B cell (primary cell): ENCODE measurements at regions not wholly inside any gene's neighbourhood (a gene's known extent, or its start where the extent isn't known, plus 50 kb on each side); places are given as distances from the start of the nearest gene placed in this dataset.

Experiments used
- ATAC-seq: fragments of 200-7000 bp; cut with Tn5 transposase; one replicate; pipeline ENCODE4 v1.10.0; 2021; ENCODE audit warnings: low read depth, mild to moderate bottlenecking, moderate number of reproducible peaks, moderate library complexity
- CTCF ChIA-PET: fragments of 350-600 bp; sonication (Branson Sonifier 250); formaldehyde crosslinking; loops from one replicate; lab custom pipeline; 2021; ENCODE audit warnings: antibody characterized with exemption, inconsistent platforms; lab: Charles Lee
- POLR2A ChIA-PET: fragments of 350-600 bp; sonication (Branson Sonifier 250); formaldehyde crosslinking; loops from one replicate; lab custom pipeline; 2021; ENCODE audit warnings: antibody characterized with exemption; lab: Charles Lee
- DNase-seq: peaks from one replicate; pipeline ENCODE4 v3.0.0; 2013
- H2AFZ ChIP-seq: 2 replicates; pipeline ENCODE4 v1.6.1; 2012; ENCODE audit warnings: mild to moderate bottlenecking, low read depth, low read length; ENCODE audit not compliant: insufficient read depth, poor library complexity, severe bottlenecking
- H3K27ac ChIP-seq, 2 donors: 1 replicate in 1 of 2; 2 replicates in 1 of 2; pipeline ENCODE4 v1.5.1; 2012 to 2013; ENCODE audit warnings: low read length in 2 of 2, mild to moderate bottlenecking in 2 of 2, moderate library complexity in 1 of 2
- H3K27me3 ChIP-seq, 4 experiments: fragments of 200-600 bp in 1 of 4; sonication (generic) in 1 of 4; replicated peaks in 1 of 4; 1 replicate in 2 of 4; 2 replicates in 2 of 4; pipeline versions ENCODE4 v1.6.1 to v1.7.0; 2013 to 2016; ENCODE audit warnings: low read length in 3 of 4, mild to moderate bottlenecking in 2 of 4, mixed read lengths in 1 of 4, moderate library complexity in 1 of 4; ENCODE audit not compliant: insufficient read depth in 4 of 4, control insufficient read depth in 3 of 4; ENCODE audit errors: control extremely low read depth in 1 of 4
- H3K36me3 ChIP-seq, 2 experiments: replicated peaks in 1 of 2; 1 replicate in 1 of 2; 2 replicates in 1 of 2; pipeline versions ENCODE4 v1.6.1 to v1.7.1; 2013; ENCODE audit warnings: low read length in 1 of 2; ENCODE audit not compliant: insufficient read depth in 2 of 2, control insufficient read depth in 1 of 2; ENCODE audit errors: control extremely low read depth in 1 of 2, extremely low read depth in 1 of 2
- H3K4me1 ChIP-seq, 2 donors: fragments of 200-600 bp in 1 of 2; sonication (generic) in 1 of 2; 1 replicate in 1 of 2; 2 replicates in 1 of 2; pipeline versions ENCODE4 v1.5.1 to v1.6.1; 2013 to 2017; ENCODE audit warnings: low read length in 2 of 2; ENCODE audit not compliant: control insufficient read depth in 2 of 2, insufficient read depth in 2 of 2
- H3K4me2 ChIP-seq: replicated peaks from 2 replicates; pipeline ENCODE3; 2012; ENCODE audit warnings: mild to moderate bottlenecking, low read depth, low read length; ENCODE audit not compliant: poor library complexity, severe bottlenecking
- H3K4me3 ChIP-seq, 5 experiments: fragments of 200-600 bp in 1 of 5; sonication (generic) in 1 of 5; 1 replicate in 3 of 5; 2 replicates in 2 of 5; pipeline versions ENCODE4 v1.5.1 to v1.7.0; 2011 to 2016; ENCODE audit warnings: low read length in 4 of 5, mild to moderate bottlenecking in 4 of 5, low read depth in 2 of 5, control low read depth in 1 of 5, moderate library complexity in 1 of 5; ENCODE audit not compliant: insufficient read depth in 1 of 5; ENCODE audit errors: control extremely low read depth in 1 of 5, extremely low read depth in 1 of 5
- H3K79me2 ChIP-seq: fragments of 200-600 bp; sonication (generic); one replicate; pipeline ENCODE4 v1.6.0; 2016; ENCODE audit warnings: low read length; ENCODE audit not compliant: control insufficient read depth, insufficient read depth
- H3K9ac ChIP-seq: fragments of 200-600 bp; sonication (generic); 2 replicates; pipeline ENCODE4 v1.6.1; 2017; ENCODE audit warnings: mild to moderate bottlenecking, low read length, moderate library complexity
- H3K9me3 ChIP-seq, 3 donors: one replicate each; pipeline versions ENCODE4 v1.6.1 to v1.7.1; 2013; ENCODE audit warnings: low read length in 2 of 3; ENCODE audit not compliant: control insufficient read depth in 2 of 3, insufficient read depth in 1 of 3; ENCODE audit errors: control extremely low read depth in 1 of 3
- H4K20me1 ChIP-seq: 2 replicates; pipeline ENCODE4 v1.6.0; 2012; ENCODE audit warnings: mild to moderate bottlenecking, low read length; ENCODE audit not compliant: insufficient read depth, control insufficient read depth, poor library complexity, severe bottlenecking
- H3K27ac Mint-ChIP-seq: one replicate; pipeline ENCODE4 v1.8.0; 2021; ENCODE audit warnings: mixed read lengths
- H3K27me3 Mint-ChIP-seq: one replicate; pipeline ENCODE4 v1.8.0; 2021; ENCODE audit warnings: mixed read lengths
- H3K4me1 Mint-ChIP-seq: one replicate; pipeline ENCODE4 v1.8.0; 2021; ENCODE audit warnings: mixed read lengths
- H3K4me3 Mint-ChIP-seq: one replicate; pipeline ENCODE4 v1.8.0; 2021; ENCODE audit warnings: mixed read lengths
- H3K9me3 Mint-ChIP-seq: one replicate; pipeline ENCODE4 v1.8.0; 2022; ENCODE audit warnings: mixed read lengths; ENCODE audit not compliant: insufficient read depth
- CTCF ChIP-seq: fragments of 200-600 bp; IDR thresholded peaks from one replicate; pipeline ENCODE4 v1.8.0; 2022; ENCODE audit warnings: antibody characterized with exemption, mild to moderate bottlenecking
- EZH2 ChIP-seq: IDR thresholded peaks from 2 replicates; pipeline ENCODE4 v1.6.1; 2012; ENCODE audit warnings: borderline replicate concordance, low read depth, mild to moderate bottlenecking, moderate library complexity, low read length; ENCODE audit not compliant: insufficient read depth, poor library complexity, severe bottlenecking
- WGBS: methylation state at CpG from one replicate; pipeline ENCODE4 v1.1.5; 2013; ENCODE audit warnings: missing lambda C conversion rate; ENCODE audit not compliant: insufficient coverage; 5-methylcytosine and 5-hydroxymethylcytosine counted together
- intact Hi-C: fragments of 100-400 bp; cut with micrococcal nuclease; formaldehyde crosslinking; loops from one replicate; pipeline ENCODE4 v1.10.0; 2022

- H4K20me1 ChIP-seq: no peaks in the 10 kb centered on the region
- no peak overlapping the region for H3K9ac ChIP-seq
- H3K36me3 ChIP-seq: no peaks in the 10 kb centered on the region
- ChIA-PET POLR2A (no interaction called here), CTCF (no interaction called here)
- no peaks in the 10 kb centered on the region for H3K27me3 ChIP-seq
- H3K4me1 ChIP-seq: peaks cover 0 to 8% of the 10 kb centered on the region in 2 donors
- H3K4me3 ChIP-seq: no peak overlapping the region
- Mint-ChIP-seq H3K9me3 (peaks cover 4% of the 10 kb centered on the region), H3K4me1 (peaks cover 5% of the 10 kb centered on the region), H3K27ac (no peak overlapping the region), H3K27me3 (no peaks in the 10 kb centered on the region), H3K4me3 (no peak overlapping the region)
- H3K9me3 ChIP-seq: peaks cover 0 to 1% (median 0%) of the 10 kb centered on the region in 3 donors
- no peak overlapping the region for H3K4me2 ChIP-seq
- intact Hi-C loops: no loop called here
- no peaks in the 10 kb centered on the region for H3K79me2 ChIP-seq
- no peak overlapping the region for H2AFZ ChIP-seq
- no peak overlapping the region for H3K27ac ChIP-seq
- TF ChIP-seq EZH2: no peak
- 0% methylated on average over 1 of the region's 4 CpGs for WGBS
- peak; percentile 4 for DNase-seq
- ATAC-seq: no peak
Measured at GRCh38 chr15:54803134-54803808, 393.5 kb downstream of the RSL24D1 start.

DNA sequence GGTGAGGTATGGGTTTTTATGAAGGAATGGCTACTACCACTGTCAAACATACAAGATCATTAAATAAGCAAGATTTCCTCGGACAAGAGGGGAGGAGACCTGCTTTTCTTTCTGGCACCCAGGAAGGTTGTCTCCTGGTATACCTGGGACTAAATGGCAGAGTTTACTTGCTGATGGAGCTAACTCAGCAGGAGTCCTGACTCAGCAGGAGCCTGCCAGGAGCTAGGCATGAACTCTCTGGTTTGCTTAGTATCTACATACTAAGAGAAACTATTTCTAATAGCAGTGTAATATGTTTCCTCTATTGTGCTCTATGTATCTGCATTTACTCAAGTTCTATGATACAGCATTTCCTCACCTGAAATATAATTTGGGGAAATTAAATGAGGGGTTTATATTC is 404.2 kb downstream of the RSL24D1 start:
- Mint-ChIP-seq H3K27me3 (no peaks in the 10 kb centered on the region), H3K9me3 (no peaks in the 10 kb centered on the region), H3K27ac (no peak overlapping the region), H3K4me3 (no peak overlapping the region), H3K4me1 (no peaks in the 10 kb centered on the region)
- no peaks in the 10 kb centered on the region for H3K36me3 ChIP-seq
- H3K27ac ChIP-seq: no peak overlapping the region
- WGBS: 100% methylated on average over 1 of the region's 1 CpG
- H3K4me2 ChIP-seq: no peak overlapping the region
- no peaks in the 10 kb centered on the region for H3K9me3 ChIP-seq
- no peak overlapping the region for H2AFZ ChIP-seq
- no peak overlapping the region for H3K9ac ChIP-seq
- no peak for DNase-seq
- POLR2A ChIA-PET: no interaction called here
- TF ChIP-seq EZH2 (no peak), CTCF (no peak)
- CTCF ChIA-PET: no interaction called here
- H3K79me2 ChIP-seq: no peaks in the 10 kb centered on the region
- ATAC-seq: no peak
- no peak overlapping the region for H3K4me3 ChIP-seq
- no peaks in the 10 kb centered on the region for H3K27me3 ChIP-seq
- H3K4me1 ChIP-seq: no peaks in the 10 kb centered on the region
- intact Hi-C loops: no loop called here
- no peaks in the 10 kb centered on the region for H4K20me1 ChIP-seq
